K562 (cell line): ENCODE measurements at regions not wholly inside any gene's neighbourhood (a gene's known extent, or its start where the extent isn't known, plus 50 kb on each side); places are given as distances from the start of the nearest gene placed in this dataset.

Experiments used
- ATAC-seq: fragments of 200-7000 bp; cut with Tn5 transposase; 3 replicates; pipeline ENCODE4 v1.9.1; 2020; ENCODE audit warnings: moderate library complexity
- BruUV-seq: library from RNA; stranded (reverse); fragments of 400-500 nt; replicated peaks from 2 replicates; lab custom pipeline; 2021; lab: Mats Ljungman, UMichigan
- CTCF ChIA-PET: fragments of 300-600 bp; formaldehyde crosslinking; extraction: SDS; loops from one replicate; lab custom pipeline; 2021; ENCODE audit warnings: low intra/inter-chr PET ratio; lab: Yijun Ruan, JAX
- POLR2A ChIA-PET: fragments of 300-600, 350-650 bp; sonication (Branson Sonifier 250); formaldehyde crosslinking; extraction: SDS; loops from one replicate; lab custom pipeline; 2021; ENCODE audit warnings: antibody characterized with exemption, inconsistent platforms; lab: Yijun Ruan, JAX
- DNase-seq, 4 experiments: peaks; one replicate each; pipeline versions ENCODE4 v3.0.0 to v3.0.0-alpha.2; 2011 to 2018; ENCODE audit warnings: low spot score in 3 of 4, mixed read lengths in 3 of 4; ENCODE audit errors: extremely low read depth in 1 of 4
- FAIRE-seq: peaks from 2 replicates; lab custom pipeline; 2011; peaks lifted over from hg19 to GRCh38; lab: Jason Lieb, UNC
- H2AFZ ChIP-seq: 2 replicates; pipeline ENCODE4 v1.6.0; 2011; ENCODE audit warnings: low read depth, low read length, control low read depth, inconsistent platforms
- H3K27ac ChIP-seq: fragments of 200-600 bp; 3 replicates; pipeline ENCODE4 v1.8.0; 2011; ENCODE audit warnings: low read depth, mild to moderate bottlenecking, control low read depth, inconsistent platforms, low read length, moderate library complexity, mixed read lengths; ENCODE audit errors: extremely low read depth
- H3K27me3 ChIP-seq, 2 experiments: fragments of 300-600 bp in 1 of 2; 2 replicates in 1 of 2; 3 replicates in 1 of 2; pipeline versions ENCODE4 v1.6.0 to v1.8.0; 2011; ENCODE audit warnings: inconsistent platforms in 2 of 2, low read length in 2 of 2, mild to moderate bottlenecking in 1 of 2, mixed read lengths in 1 of 2, moderate library complexity in 1 of 2; ENCODE audit not compliant: control insufficient read depth in 2 of 2, insufficient read depth in 2 of 2
- H3K36me3 ChIP-seq: fragments of 300-600 bp; 3 replicates; pipeline ENCODE4 v1.8.0; 2011; ENCODE audit warnings: mild to moderate bottlenecking, low read length, inconsistent platforms; ENCODE audit not compliant: control insufficient read depth, insufficient read depth
- H3K4me1 ChIP-seq, 2 experiments: fragments of 200-600 bp in 1 of 2; replicated peaks in 1 of 2; 2 replicates in 1 of 2; 3 replicates in 1 of 2; pipeline versions ENCODE4 v1.5.1 to v1.8.0; 2011; ENCODE audit warnings: inconsistent platforms in 2 of 2, low read length in 2 of 2, mild to moderate bottlenecking in 1 of 2, mixed read lengths in 1 of 2, moderate library complexity in 1 of 2; ENCODE audit not compliant: control insufficient read depth in 2 of 2, insufficient read depth in 2 of 2
- H3K4me2 ChIP-seq: 2 replicates; pipeline ENCODE4 v1.6.1; 2011; ENCODE audit warnings: low read length, control low read depth, inconsistent platforms, mixed read lengths; ENCODE audit not compliant: insufficient read depth
- H3K4me3 ChIP-seq: fragments of 200-600 bp; sonication (generic), shearing (Covaris generic); 2 replicates; pipeline ENCODE4 v1.5.1; 2016; ENCODE audit warnings: control low read depth, inconsistent platforms
- H3K79me2 ChIP-seq: fragments of 200-600 bp; 3 replicates; pipeline ENCODE4 v1.8.0; 2011; ENCODE audit warnings: low read length, inconsistent platforms; ENCODE audit not compliant: control insufficient read depth, insufficient read depth
- H3K9ac ChIP-seq, 2 experiments: 2 replicates each; pipeline versions ENCODE4 v1.6.0 to v1.6.1; 2011; ENCODE audit warnings: low read depth in 2 of 2, low read length in 2 of 2, control low read depth in 1 of 2, inconsistent platforms in 1 of 2, mild to moderate bottlenecking in 1 of 2, mixed read lengths in 1 of 2; ENCODE audit not compliant: insufficient read depth in 1 of 2
- H3K9me1 ChIP-seq: one replicate; pipeline ENCODE4 v1.6.0; 2011; ENCODE audit warnings: inconsistent platforms, mild to moderate bottlenecking, low read length, moderate library complexity; ENCODE audit not compliant: control insufficient read depth, insufficient read depth
- H3K9me3 ChIP-seq: replicated peaks from 2 replicates; pipeline ENCODE4 v1.5.1; 2011; ENCODE audit warnings: low read depth, low read length, inconsistent platforms; ENCODE audit not compliant: control insufficient read depth, insufficient read depth
- H4K20me1 ChIP-seq: replicated peaks from 2 replicates; pipeline ENCODE4 v1.6.1; 2011; ENCODE audit warnings: low read length, inconsistent platforms, mixed read lengths; ENCODE audit not compliant: control insufficient read depth, insufficient read depth
- ADNP ChIP-seq: fragments of 200-800 bp; sonication (Bioruptor generic); IDR thresholded peaks from 2 replicates; pipeline ENCODE4 v1.6.1; 2016; ENCODE audit warnings: missing genetic modification characterization, missing compliant biosample characterization
- CEBPB ChIP-seq: fragments of 450-650 bp; IDR thresholded peaks from 2 replicates; pipeline ENCODE4 v1.6.1; 2016; ENCODE audit warnings: missing genetic modification characterization, missing compliant biosample characterization
- EGR1 ChIP-seq: fragments of 450-650 bp; conservative IDR thresholded peaks from 2 replicates; pipeline ENCODE4 v1.6.1; 2017; ENCODE audit warnings: mild to moderate bottlenecking
- LEF1 ChIP-seq: fragments of 450-650 bp; IDR thresholded peaks from 2 replicates; pipeline ENCODE4 v1.6.1; 2016; ENCODE audit warnings: mild to moderate bottlenecking
- NFE2L1 ChIP-seq: fragments of 450-650 bp; IDR thresholded peaks from 2 replicates; pipeline ENCODE4 v1.6.1; 2016; ENCODE audit warnings: missing genetic modification characterization, low read depth, mild to moderate bottlenecking, missing compliant biosample characterization, moderate library complexity, borderline replicate concordance
- RNF2 ChIP-seq: sonication (generic); IDR thresholded peaks from 2 replicates; pipeline ENCODE4 v1.6.1; 2016
- SAFB ChIP-seq: fragments of 200-400 bp; formaldehyde crosslinking; IDR thresholded peaks from 2 replicates; pipeline ENCODE4 v1.6.1; 2017; ENCODE audit warnings: low read depth, low read length, borderline replicate concordance
- SMC3 ChIP-seq: conservative IDR thresholded peaks from 2 replicates; pipeline ENCODE4 v1.6.1; 2011; ENCODE audit warnings: low read depth, low read length, improper control_type of control experiment; ENCODE audit not compliant: insufficient read depth
- TBL1XR1 ChIP-seq, 2 experiments: IDR thresholded peaks; 2 replicates each; pipeline ENCODE4 v1.6.1; 2012; ENCODE audit warnings: improper control_type of control experiment in 2 of 2, low read length in 2 of 2, mild to moderate bottlenecking in 1 of 2
- TCF7 ChIP-seq: sonication (generic); IDR thresholded peaks from 2 replicates; pipeline ENCODE4 v1.6.1; 2016; ENCODE audit warnings: antibody characterized with exemption, borderline replicate concordance
- TRIM28 ChIP-seq: fragments of 450-650 bp; IDR thresholded peaks from 2 replicates; pipeline ENCODE4 v1.6.1; 2017
- U2AF1 ChIP-seq: fragments of 200-400 bp; formaldehyde crosslinking; optimal IDR thresholded peaks from 2 replicates; pipeline ENCODE3; 2017; ENCODE audit warnings: mild to moderate bottlenecking, low read depth, low read length, moderate library complexity
- ZBTB12 ChIP-seq: fragments of 250-450 bp; sonication (Bioruptor Pico); IDR thresholded peaks from 2 replicates; pipeline ENCODE4 v1.4.0; 2020
- ZKSCAN1 ChIP-seq: fragments of 150-350 bp; IDR thresholded peaks from 2 replicates; pipeline ENCODE4 v1.6.1; 2016; ENCODE audit warnings: low read depth, low read length
- ZNF217 ChIP-seq: sonication (generic); formaldehyde crosslinking; IDR thresholded peaks from 2 replicates; pipeline ENCODE4 v1.8.0; 2022; ENCODE audit warnings: mild to moderate bottlenecking, missing genetic modification reagents
- ZNF785 ChIP-seq: fragments of 250-450 bp; sonication (Bioruptor Pico); IDR thresholded peaks from 2 replicates; pipeline ENCODE4 v1.4.0; 2020; ENCODE audit warnings: mild to moderate bottlenecking
- WGBS: fragments of 100-300 bp; shearing (Covaris generic); methylation state at CpG from one replicate; pipeline ENCODE4 v1.1.6; 2016; ENCODE audit warnings: low coverage, mixed read lengths; ENCODE audit not compliant: insufficient coverage; ENCODE audit errors: missing lambda C conversion rate; 5-methylcytosine and 5-hydroxymethylcytosine counted together
- in situ Hi-C: fragments of 300-500 bp; cut with MboI; formaldehyde crosslinking; loops from 4 replicates; pipeline ENCODE4 v1.15.0; 2018; ENCODE audit warnings: inconsistent platforms, mixed read lengths
- intact Hi-C: fragments of 100-400 bp; cut with micrococcal nuclease; formaldehyde crosslinking; loops from 2 replicates; pipeline ENCODE4 v1.14.2; 2022
- TF ChIP-seq, protein P1 (sequence below): fragments of 450-650 bp; IDR thresholded peaks from 2 replicates; pipeline ENCODE4 v1.6.1; 2016
- TF ChIP-seq, protein P2 (sequence below): sonication (generic); formaldehyde crosslinking; IDR thresholded peaks from 2 replicates; pipeline ENCODE4 v1.9.0; 2022; ENCODE audit warnings: mild to moderate bottlenecking, missing genetic modification reagents
- TF ChIP-seq, protein P3 (sequence below): sonication (generic); formaldehyde crosslinking; IDR thresholded peaks from 2 replicates; pipeline ENCODE4 v1.5.0; 2020; ENCODE audit warnings: missing genetic modification reagents

DNA sequence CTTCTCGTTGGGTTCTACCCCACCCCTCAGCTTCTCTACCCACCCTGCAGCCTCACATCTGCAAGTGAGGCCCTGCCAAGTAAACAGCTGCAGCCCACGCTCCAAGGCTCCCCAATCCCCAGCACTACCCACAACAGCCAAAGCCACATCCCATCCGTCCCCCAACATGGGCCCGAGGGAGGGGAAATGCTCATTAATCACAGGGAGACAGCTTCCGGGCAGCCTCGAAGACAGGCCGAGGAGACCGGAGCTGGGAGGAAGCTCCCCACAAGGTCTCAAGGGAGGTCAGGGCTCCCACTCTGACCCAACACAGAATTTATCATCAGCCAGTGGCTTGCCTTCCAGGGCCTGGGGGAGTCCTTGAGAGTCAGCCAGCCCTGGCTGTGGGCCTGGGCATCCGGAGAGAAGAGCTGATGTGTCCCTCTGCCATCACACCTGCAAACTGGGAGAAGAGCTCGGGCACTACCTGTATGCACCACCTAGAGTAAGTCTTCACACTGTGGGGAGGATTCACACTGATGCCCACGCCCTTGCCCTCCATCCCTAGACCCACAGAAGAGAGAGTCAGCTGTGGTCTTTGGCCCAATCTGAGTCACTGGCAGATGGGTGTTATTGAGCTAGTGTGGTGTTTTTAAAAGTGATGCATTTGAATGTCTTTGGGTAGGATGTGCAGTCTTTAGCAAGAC lies 115.5 kb upstream of the ZMIZ1 start (continued):
- TF ChIP-seq, protein P1, sequence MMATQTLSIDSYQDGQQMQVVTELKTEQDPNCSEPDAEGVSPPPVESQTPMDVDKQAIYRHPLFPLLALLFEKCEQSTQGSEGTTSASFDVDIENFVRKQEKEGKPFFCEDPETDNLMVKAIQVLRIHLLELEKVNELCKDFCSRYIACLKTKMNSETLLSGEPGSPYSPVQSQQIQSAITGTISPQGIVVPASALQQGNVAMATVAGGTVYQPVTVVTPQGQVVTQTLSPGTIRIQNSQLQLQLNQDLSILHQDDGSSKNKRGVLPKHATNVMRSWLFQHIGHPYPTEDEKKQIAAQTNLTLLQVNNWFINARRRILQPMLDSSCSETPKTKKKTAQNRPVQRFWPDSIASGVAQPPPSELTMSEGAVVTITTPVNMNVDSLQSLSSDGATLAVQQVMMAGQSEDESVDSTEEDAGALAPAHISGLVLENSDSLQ, result peak; percentile 95
- TF ChIP-seq SMC3, result no peak
- peak; percentile 89; the same call in 1 of the 2 replicates for TF ChIP-seq RNF2
- no peak for TF ChIP-seq ADNP (tag)

GRCh38 chr10:78953799-78954297 lies 114.9 kb upstream of the ZMIZ1 start:
- H3K9me1 ChIP-seq, result no peaks in the 10 kb centered on the region
- intact Hi-C loops (no loop called here), in situ Hi-C loops (no loop called here)
- BruUV-seq, result no TSS peak
- peaks cover 2 to 38% of the 10 kb centered on the region in 2 experiments; a peak in 3 of 5 replicates for H3K27me3 ChIP-seq
- H3K9me3 ChIP-seq, result no peaks in the 10 kb centered on the region
- no peaks in the 10 kb centered on the region for H3K79me2 ChIP-seq
- peak; percentile 46; the same call in 2 of the 3 replicates for ATAC-seq
- 19% methylated on average over 7 of the region's 7 CpGs for WGBS
- ChIA-PET CTCF (no interaction called here), POLR2A (interaction anchor here (0.7 to 1.8 kb wide), 6 partner anchors 9 to 32 kb away, joined by 3 to 6 read pairs (median 4); no protein-coding TSS in a partner anchor)
- H3K4me3 ChIP-seq, result no peak overlapping the region
- FAIRE-seq, result no peak
- 0 out of 4 replicates have a peak overlapping the region, but pooled peaks of 1 of the 2 experiments have one; percentile 11 for H3K9ac ChIP-seq
- no peaks in the 10 kb centered on the region; the same call in 1 of the 2 replicates for H4K20me1 ChIP-seq
- H2AFZ ChIP-seq, result no peak overlapping the region
- DNase-seq, result no peak
- H3K4me2 ChIP-seq, result no peak overlapping the region
- no peak overlapping the region for H3K27ac ChIP-seq
- no peaks in the 10 kb centered on the region for H3K36me3 ChIP-seq
- H3K4me1 ChIP-seq, result peaks cover 4 to 20% of the 10 kb centered on the region in 2 experiments; a peak in 4 of 5 replicates
- TF ChIP-seq, protein P2, sequence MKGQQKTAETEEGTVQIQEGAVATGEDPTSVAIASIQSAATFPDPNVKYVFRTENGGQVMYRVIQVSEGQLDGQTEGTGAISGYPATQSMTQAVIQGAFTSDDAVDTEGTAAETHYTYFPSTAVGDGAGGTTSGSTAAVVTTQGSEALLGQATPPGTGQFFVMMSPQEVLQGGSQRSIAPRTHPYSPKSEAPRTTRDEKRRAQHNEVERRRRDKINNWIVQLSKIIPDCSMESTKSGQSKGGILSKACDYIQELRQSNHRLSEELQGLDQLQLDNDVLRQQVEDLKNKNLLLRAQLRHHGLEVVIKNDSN, result peak; percentile 49; the same call in 1 of the 2 replicates
- TF ChIP-seq U2AF1 (no peak), TBL1XR1 (IDR thresholded peaks at IDR 0.05; ENCODE audit: low read length in 2 of 2) (no peak), CEBPB (tag) (no peak), ZKSCAN1 (no peak), TCF7 (no peak), ZNF785 (CRISPR knock-in tag) (no peak), ZNF217 (CRISPR knock-in tag) (no peak), EGR1 (no peak), TRIM28 (peak; percentile 59; the same call in 1 of the 2 replicates), LEF1 (no peak), SAFB (no peak), ZBTB12 (CRISPR knock-in tag) (no peak), NFE2L1 (tag) (no peak)
- TF ChIP-seq, protein P3, sequence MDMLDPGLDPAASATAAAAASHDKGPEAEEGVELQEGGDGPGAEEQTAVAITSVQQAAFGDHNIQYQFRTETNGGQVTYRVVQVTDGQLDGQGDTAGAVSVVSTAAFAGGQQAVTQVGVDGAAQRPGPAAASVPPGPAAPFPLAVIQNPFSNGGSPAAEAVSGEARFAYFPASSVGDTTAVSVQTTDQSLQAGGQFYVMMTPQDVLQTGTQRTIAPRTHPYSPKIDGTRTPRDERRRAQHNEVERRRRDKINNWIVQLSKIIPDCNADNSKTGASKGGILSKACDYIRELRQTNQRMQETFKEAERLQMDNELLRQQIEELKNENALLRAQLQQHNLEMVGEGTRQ (CRISPR knock-in tag), result 0 out of 2 replicates have a peak, but pooled peaks have one; percentile 26
